OCI-LY7 (cell line): ENCODE measurements at regions not wholly inside any gene's neighbourhood (a gene's known extent, or its start where the extent isn't known, plus 50 kb on each side); places are given as distances from the start of the nearest gene placed in this dataset.

ENCODE experiments used
- BruUV-seq: library from RNA; stranded (reverse); fragments of 400-500 nt; replicated peaks from 2 replicates; lab custom pipeline; 2021; lab: Mats Ljungman, UMichigan
- CTCF ChIA-PET: fragments of 300-600 bp; sonication (Branson Sonifier 250); formaldehyde crosslinking; loops from one replicate; lab custom pipeline; 2022; ENCODE audit warnings: antibody characterized with exemption; ENCODE audit not compliant: unreplicated experiment; lab: Charles Lee
- POLR2A ChIA-PET: fragments of 300-600 bp; sonication (Branson Sonifier 250); formaldehyde crosslinking; loops from one replicate; lab custom pipeline; 2022; ENCODE audit warnings: antibody characterized with exemption; lab: Charles Lee
- DNase-seq: peaks from one replicate; pipeline ENCODE4 v3.0.0-alpha.2; 2015; ENCODE audit warnings: low spot score
- H2AFZ ChIP-seq: fragments of 200-600 bp; sonication (generic), shearing (Covaris generic); 2 replicates; pipeline ENCODE4 v1.6.1; 2014; ENCODE audit warnings: mild to moderate bottlenecking, antibody characterized with exemption, low read length, moderate library complexity
- H3K27ac ChIP-seq: fragments of 200-600 bp; sonication (generic); 2 replicates; pipeline ENCODE4 v1.5.1; 2014; ENCODE audit warnings: mixed run types, low read depth, mild to moderate bottlenecking, moderate library complexity, low read length, inconsistent platforms; ENCODE audit not compliant: poor library complexity, severe bottlenecking
- H3K36me3 ChIP-seq: fragments of 200-600 bp; sonication (generic); 2 replicates; pipeline ENCODE4 v1.6.1; 2014; ENCODE audit warnings: mild to moderate bottlenecking, antibody characterized with exemption, low read length, moderate library complexity, mixed read lengths; ENCODE audit not compliant: insufficient read depth
- H3K4me1 ChIP-seq: fragments of 200-600 bp; sonication (generic); 2 replicates; pipeline ENCODE4 v1.5.1; 2014; ENCODE audit warnings: mild to moderate bottlenecking, low read length; ENCODE audit not compliant: insufficient read depth, poor library complexity, severe bottlenecking
- H3K4me2 ChIP-seq: fragments of 200-600 bp; sonication (generic); 2 replicates; pipeline ENCODE4 v1.6.1; 2014; ENCODE audit warnings: mild to moderate bottlenecking, low read length
- H3K4me3 ChIP-seq: fragments of 200-600 bp; sonication (generic); 2 replicates; pipeline ENCODE4 v1.5.1; 2014; ENCODE audit warnings: mild to moderate bottlenecking, low read depth, low read length; ENCODE audit not compliant: poor library complexity, severe bottlenecking
- H3K79me2 ChIP-seq: fragments of 200-600 bp; sonication (generic); 2 replicates; pipeline ENCODE4 v1.6.1; 2016; ENCODE audit warnings: low read depth, mild to moderate bottlenecking, low read length, moderate library complexity, mixed read lengths; ENCODE audit not compliant: insufficient read depth
- H3K9me2 ChIP-seq: fragments of 200-600 bp; sonication (generic); 2 replicates; pipeline ENCODE4 v1.6.1; 2016; ENCODE audit warnings: mild to moderate bottlenecking, low read length, mixed read lengths; ENCODE audit not compliant: insufficient read depth
- H3K9me3 ChIP-seq: fragments of 200-600 bp; sonication (generic); 2 replicates; pipeline ENCODE4 v1.6.1; 2014; ENCODE audit warnings: mild to moderate bottlenecking, mixed run types, low read length, mixed read lengths
- H4K20me1 ChIP-seq: fragments of 200-600 bp; sonication (generic); 2 replicates; pipeline ENCODE4 v1.6.1; 2014; ENCODE audit warnings: mild to moderate bottlenecking, antibody characterized with exemption, low read length, moderate library complexity, mixed read lengths; ENCODE audit not compliant: insufficient read depth
- CTCF ChIP-seq: fragments of 200-600 bp; sonication (generic); conservative IDR thresholded peaks from 2 replicates; pipeline ENCODE4 v1.5.1; 2014; ENCODE audit warnings: mild to moderate bottlenecking, antibody characterized with exemption, low read length, moderate library complexity, mixed read lengths
- EZH2phosphoT487 ChIP-seq: fragments of 200-600 bp; sonication (generic); IDR thresholded peaks from 2 replicates; pipeline ENCODE4 v1.6.1; 2018; ENCODE audit warnings: low read depth, borderline replicate concordance, mild to moderate bottlenecking, mixed run types, antibody characterized with exemption, low read length, moderate library complexity, mixed read lengths
- intact Hi-C: fragments of 100-400 bp; cut with micrococcal nuclease; formaldehyde crosslinking; loops from one replicate; pipeline ENCODE4 v1.10.0; 2022; ENCODE audit not compliant: unreplicated experiment

GRCh38 chr6:88494401-88495140 lies 328.4 kb upstream of the CNR1 start:
- Histone ChIP-seq H3K9me2 (no peaks in the 10 kb centered on the region), H3K4me3 (peak overlapping the region; percentile 33), H2AFZ (peak overlapping the region; percentile 87), H3K79me2 (no peaks in the 10 kb centered on the region), H3K4me1 (peaks cover 32% of the 10 kb centered on the region), H3K4me2 (peak overlapping the region; percentile 47), H3K36me3 (peaks cover 27% of the 10 kb centered on the region), H3K27ac (peak overlapping the region; percentile 74), H4K20me1 (no peaks in the 10 kb centered on the region), H3K9me3 (peaks cover 53% of the 10 kb centered on the region; the same call in 1 of the 2 replicates)
- POLR2A ChIA-PET, result interaction anchor here (0.6 to 2.0 kb wide), 9 partner anchors 10 to 1944 kb away, joined by 3 to 7 read pairs (median 3); no protein-coding TSS in a partner anchor
- TF ChIP-seq EZH2phosphoT487, result no peak
- TF ChIP-seq CTCF, result no peak
- CTCF ChIA-PET, result interaction anchor here (1.0 kb wide), 1 partner anchor 13 kb away, joined by 3 read pairs; no protein-coding TSS in a partner anchor
- no TSS peak for BruUV-seq
- DNase-seq, result peak; percentile 42
- intact Hi-C loops, result loop anchor here (5.0 kb wide), 1 partner anchor 327 kb away; the partner anchor contains the start of gene CNR1

- intact Hi-C loops, result loop anchor here (2.0 to 5.0 kb wide), 2 partner anchors 326 to 565 kb away; partner anchors contain the start of gene CNR1
- no peak for DNase-seq
These were observed 327.6 kb upstream of the CNR1 start for GRCh38 chr6:88493717-88494116.

More at GRCh38 chr6:88493717-88494116, 327.6 kb upstream of the CNR1 start:
- no peaks in the 10 kb centered on the region for H3K79me2 ChIP-seq
- H3K4me1 ChIP-seq, result peaks cover 27% of the 10 kb centered on the region
- H3K4me2 ChIP-seq, result peak overlapping the region; percentile 47
- H3K4me3 ChIP-seq, result no peak overlapping the region
- TF ChIP-seq EZH2phosphoT487 (no peak), CTCF (no peak)
- peak overlapping the region; percentile 87; the same call in 1 of the 2 replicates for H2AFZ ChIP-seq
- H3K36me3 ChIP-seq, result peaks cover 23% of the 10 kb centered on the region
- no peaks in the 10 kb centered on the region for H3K9me2 ChIP-seq
- peak overlapping the region; percentile 74 for H3K27ac ChIP-seq
- POLR2A ChIA-PET, result interaction anchor here (0.6 to 2.0 kb wide), 4 partner anchors 10 to 431 kb away, joined by 3 to 5 read pairs (median 4); no protein-coding TSS in a partner anchor
- H4K20me1 ChIP-seq, result no peaks in the 10 kb centered on the region
- BruUV-seq, result no TSS peak
- H3K9me3 ChIP-seq, result peaks cover 50% of the 10 kb centered on the region; the same call in 1 of the 2 replicates
- CTCF ChIA-PET, result interaction anchor here (1.0 kb wide), 1 partner anchor 12 kb away, joined by 3 read pairs; no protein-coding TSS in a partner anchor
